ENCODE measurements at regions not wholly inside any gene's neighbourhood (a gene's known extent, or its start where the extent isn't known, plus 50 kb on each side); places are given as distances from the start of the nearest gene placed in this dataset.
A peak's percentile ranks its signal among the peaks of the same experiment; 100 is the strongest.

- TF ChIP-seq CTCF (IDR thresholded peaks at IDR 0.05; ENCODE audit: control insufficient read depth, insufficient read depth, low read depth, low read length, missing control alignments): no peak
- H3K4me3 ChIP-seq (ENCODE audit: control insufficient read depth, low read depth, low read length): no peak overlapping the region
- no peak for DNase-seq (ENCODE audit: low read depth)
Measured at GRCh38 chr3:31250116-31250777, 282.5 kb upstream of the STT3B start.

GRCh38 chr3:31251083-31251482 lies 281.6 kb upstream of the STT3B start:
- no peak for DNase-seq (ENCODE audit: low read depth)

DNA sequence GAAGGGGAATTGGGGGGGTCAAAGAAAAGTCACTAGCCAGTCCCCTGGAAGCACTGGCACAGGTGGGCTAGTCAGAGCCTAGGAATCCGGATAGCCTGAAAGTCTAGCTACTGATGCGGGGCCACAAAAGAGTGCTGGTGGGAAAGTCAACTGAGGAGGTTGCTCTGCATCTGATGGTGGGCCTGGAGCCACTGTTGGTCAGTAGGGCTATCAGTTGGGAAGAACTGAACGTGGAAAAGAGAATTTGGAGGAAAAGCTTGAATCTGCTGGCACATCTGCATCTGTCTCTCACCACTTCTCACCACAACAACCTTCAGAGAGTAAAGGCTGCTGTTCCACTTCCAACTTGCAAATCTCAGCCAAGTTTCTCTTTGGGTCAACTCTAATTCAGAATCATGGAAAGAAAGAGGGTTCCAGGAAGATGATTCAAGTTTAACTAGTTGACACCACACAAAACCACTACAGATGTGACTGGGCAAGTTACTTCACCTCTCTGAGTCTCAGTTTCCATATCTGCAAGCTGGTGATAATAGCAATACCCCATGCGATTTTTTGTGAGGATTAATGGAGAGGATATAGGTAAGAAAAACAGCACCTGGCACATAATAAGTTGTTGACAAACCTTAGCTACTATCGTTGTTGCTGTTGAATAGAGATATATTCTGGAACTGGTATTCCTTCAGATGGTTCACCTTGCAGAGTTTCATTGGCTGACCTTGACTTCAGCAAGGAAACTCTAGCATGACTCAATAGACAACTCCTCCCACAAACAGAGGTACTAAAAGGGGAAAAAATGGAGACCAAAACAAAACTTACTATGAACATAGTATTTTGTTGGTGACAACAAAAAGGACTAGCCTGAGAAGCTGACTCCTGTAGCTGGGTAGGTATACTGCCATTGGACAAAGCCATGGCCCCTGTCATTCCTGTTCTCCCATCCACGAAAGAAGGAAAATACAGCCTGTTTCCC lies 280.2 kb upstream of the STT3B start:
- TF ChIP-seq CTCF (IDR thresholded peaks at IDR 0.05; ENCODE audit: control insufficient read depth, insufficient read depth, low read depth, low read length, missing control alignments): no peak
- no peak for DNase-seq (ENCODE audit: low read depth)
- no peak overlapping the region for H3K4me3 ChIP-seq (ENCODE audit: control insufficient read depth, low read depth, low read length)

More at GRCh38 chr3:31251083-31251482, 281.6 kb upstream of the STT3B start:
- no peak for TF ChIP-seq CTCF (IDR thresholded peaks at IDR 0.05; ENCODE audit: control insufficient read depth, insufficient read depth, low read depth, low read length, missing control alignments)
- no peak overlapping the region for H3K4me3 ChIP-seq (ENCODE audit: control insufficient read depth, low read depth, low read length)

DNA sequence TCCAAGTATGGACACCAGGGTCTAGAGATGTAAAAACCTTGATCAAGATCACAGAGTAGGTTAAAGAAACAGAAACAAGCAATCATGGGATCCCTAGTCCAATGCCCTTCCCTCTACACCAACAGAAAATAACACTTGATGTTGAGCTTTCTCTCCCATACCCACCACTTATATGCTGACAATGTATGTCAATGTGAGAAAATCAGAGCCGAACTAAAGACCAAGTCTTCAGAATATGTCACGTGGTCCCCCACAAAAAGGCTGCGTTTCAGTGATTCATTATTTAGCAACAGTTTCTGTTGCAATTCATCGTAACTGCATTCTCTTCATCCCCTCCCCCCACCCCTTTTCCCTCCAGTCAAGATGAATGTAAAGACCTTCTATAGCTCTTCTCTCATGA lies 278.9 kb upstream of the STT3B start:
- H3K4me3 ChIP-seq (ENCODE audit: control insufficient read depth, low read depth, low read length): no peak overlapping the region
- peak; percentile 45 for DNase-seq (ENCODE audit: low read depth)
- no peak for TF ChIP-seq CTCF (IDR thresholded peaks at IDR 0.05; ENCODE audit: control insufficient read depth, insufficient read depth, low read depth, low read length, missing control alignments)

DNA sequence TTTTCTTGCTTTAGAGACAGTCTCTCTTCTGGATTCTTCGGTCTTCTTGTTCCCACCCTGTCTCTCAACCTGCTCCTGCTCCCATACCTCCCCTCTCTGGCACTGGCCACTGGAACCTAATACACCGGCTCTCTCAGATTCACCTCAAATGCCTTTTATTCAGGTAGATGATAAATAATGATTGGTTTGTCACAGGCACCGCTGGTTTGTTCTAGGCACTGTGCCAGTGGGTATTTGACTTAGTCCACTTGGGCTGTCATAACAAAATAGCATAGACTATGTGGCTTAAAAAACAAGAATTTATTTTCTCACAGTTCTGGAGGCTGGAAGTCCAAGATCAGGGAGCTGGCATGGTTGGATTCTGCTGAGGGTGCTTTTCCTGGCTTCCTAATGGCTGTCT lies 278.2 kb upstream of the STT3B start:
- H3K4me3 ChIP-seq (ENCODE audit: control insufficient read depth, low read depth, low read length): no peak overlapping the region
- no peak for DNase-seq (ENCODE audit: low read depth)
- no peak for TF ChIP-seq CTCF (IDR thresholded peaks at IDR 0.05; ENCODE audit: control insufficient read depth, insufficient read depth, low read depth, low read length, missing control alignments)

DNA sequence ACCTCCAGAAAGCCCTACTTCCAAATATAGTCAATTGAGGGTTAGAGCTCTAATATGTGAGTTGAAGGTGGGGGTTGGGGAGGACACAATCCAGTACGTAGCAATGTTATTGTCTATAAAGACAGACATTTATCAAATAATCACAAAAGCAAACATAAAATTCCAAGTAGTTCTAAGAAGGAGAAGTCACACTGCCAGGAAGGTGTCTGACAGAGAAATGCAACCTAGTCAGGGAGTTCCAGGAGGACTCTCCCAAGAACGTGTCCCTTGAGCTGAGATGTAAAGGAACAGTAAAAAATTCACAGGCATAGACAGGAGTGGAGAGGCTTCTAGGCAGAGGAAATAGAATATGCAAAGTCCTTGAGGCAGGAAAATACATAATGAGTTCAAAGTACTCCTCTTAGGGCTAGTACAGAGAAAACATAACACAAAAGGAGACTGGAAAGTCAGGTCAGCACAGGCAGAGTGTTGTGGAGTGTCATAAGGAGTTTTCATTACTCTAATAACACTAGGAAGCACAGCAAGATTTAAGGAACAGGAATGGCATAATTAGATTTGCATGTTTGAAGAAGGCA lies 277.6 kb upstream of the STT3B start:
- no peak for TF ChIP-seq CTCF (IDR thresholded peaks at IDR 0.05; ENCODE audit: control insufficient read depth, insufficient read depth, low read depth, low read length, missing control alignments)
- H3K4me3 ChIP-seq (ENCODE audit: control insufficient read depth, low read depth, low read length): no peak overlapping the region
- no peak for DNase-seq (ENCODE audit: low read depth)
